Dedifferentiated amniotic fluid mesenchymal stem cell (primary cell): ENCODE measurements at regions not wholly inside any gene's neighbourhood (a gene's known extent, or its start where the extent isn't known, plus 50 kb on each side); places are given as distances from the start of the nearest gene placed in this dataset.
"Not testable (repeated sequence)": the region's sequence is repeated elsewhere in the genome, so short reads cannot be mapped to it uniquely, and the experiment has no call there.

ENCODE experiments used
- DNase-seq: peaks from one replicate; pipeline ENCODE4 v3.0.0-alpha.2; 2016; ENCODE audit errors: extremely low spot score

- no peak for DNase-seq
These were observed 758.4 kb downstream of the NSUN3 start for GRCh38 chr3:94821241-94821640.

GRCh38 chr3:94822298-94822697 lies 759.4 kb downstream of the NSUN3 start:
- DNase-seq: no peak

- DNase-seq: not testable (repeated sequence)
These were observed 783.4 kb downstream of the NSUN3 start for GRCh38 chr3:94846251-94846650.

GRCh38 chr3:94862703-94863102 lies 799.8 kb downstream of the NSUN3 start:
- DNase-seq: no peak

GRCh38 chr3:94869059-94869547 lies 806.2 kb downstream of the NSUN3 start:
- no peak for DNase-seq

- DNase-seq: no peak
These were observed 810.9 kb downstream of the NSUN3 start for GRCh38 chr3:94873751-94874150.

GRCh38 chr3:94875149-94875548 lies 812.3 kb downstream of the NSUN3 start:
- no peak for DNase-seq

- DNase-seq: no peak
These were observed 824.2 kb downstream of the NSUN3 start for GRCh38 chr3:94887065-94887464.

GRCh38 chr3:94896994-94897393 lies 834.1 kb downstream of the NSUN3 start:
- DNase-seq: no peak

- DNase-seq: no peak
These were observed 841.4 kb downstream of the NSUN3 start for GRCh38 chr3:94904156-94904674.

GRCh38 chr3:94909726-94910125 lies 846.9 kb downstream of the NSUN3 start:
- no peak for DNase-seq

- DNase-seq: no peak
These were observed 849.8 kb downstream of the NSUN3 start for GRCh38 chr3:94912656-94913055.

- DNase-seq: no peak
These were observed 864.3 kb downstream of the NSUN3 start for GRCh38 chr3:94927175-94927574.

- DNase-seq: no peak
These were observed 866.1 kb downstream of the NSUN3 start for GRCh38 chr3:94928921-94929320.

GRCh38 chr3:94935738-94936580 lies 873.1 kb downstream of the NSUN3 start:
- DNase-seq: no peak

GRCh38 chr3:94937980-94938379 lies 875.1 kb downstream of the NSUN3 start:
- no peak for DNase-seq

- no peak for DNase-seq
These were observed 883.8 kb downstream of the NSUN3 start for GRCh38 chr3:94946683-94947082.

GRCh38 chr3:94961423-94962100 lies 898.7 kb downstream of the NSUN3 start:
- no peak for DNase-seq

- DNase-seq: no peak
These were observed 903.1 kb downstream of the NSUN3 start for GRCh38 chr3:94965867-94966475.

- DNase-seq: no peak
These were observed 904.3 kb downstream of the NSUN3 start for GRCh38 chr3:94967196-94967595.

- no peak for DNase-seq
These were observed 905.7 kb downstream of the NSUN3 start for GRCh38 chr3:94968519-94968918.

- no peak for DNase-seq
These were observed 909.2 kb downstream of the NSUN3 start for GRCh38 chr3:94972066-94972465.
